ENCODE measurements at regions not wholly inside any gene's neighbourhood (a gene's known extent, or its start where the extent isn't known, plus 50 kb on each side); places are given as distances from the start of the nearest gene placed in this dataset.
A peak's percentile ranks its signal among the peaks of the same experiment; 100 is the strongest.
"Not testable (repeated sequence)": the region's sequence is repeated elsewhere in the genome, so short reads cannot be mapped to it uniquely, and the experiment has no call there.

DNA sequence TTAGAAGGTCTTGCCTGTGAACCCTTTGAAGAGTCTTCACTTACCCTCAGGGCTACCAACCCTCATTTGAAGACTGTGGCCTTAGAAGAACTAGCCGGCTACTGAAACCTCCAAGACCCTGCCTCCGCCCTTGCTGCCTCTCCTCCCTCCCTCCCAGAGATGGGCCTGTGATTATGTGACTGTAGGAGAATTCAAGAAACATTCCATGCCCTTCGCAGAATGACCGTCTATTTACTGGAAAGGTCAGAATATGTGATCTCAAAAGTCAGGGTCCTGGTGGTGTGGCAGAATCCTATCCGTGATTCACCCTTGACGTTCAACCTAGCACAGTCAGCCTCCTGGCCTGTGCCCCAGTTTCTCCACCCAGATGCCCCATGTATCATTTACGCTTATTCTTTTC lies 109.6 kb downstream of the CTNND1 start:
- no peak for DNase-seq (ENCODE audit: low read depth in 2 of 2)

- DNase-seq (ENCODE audit: low read depth in 2 of 2), result no peak
Observed at GRCh38 chr11:57873196-57873911, 111.8 kb downstream of the CTNND1 start.

- no peak for DNase-seq (ENCODE audit: low read depth in 2 of 2)
Observed at GRCh38 chr11:57874981-57875380, 113.4 kb downstream of the CTNND1 start.

DNA sequence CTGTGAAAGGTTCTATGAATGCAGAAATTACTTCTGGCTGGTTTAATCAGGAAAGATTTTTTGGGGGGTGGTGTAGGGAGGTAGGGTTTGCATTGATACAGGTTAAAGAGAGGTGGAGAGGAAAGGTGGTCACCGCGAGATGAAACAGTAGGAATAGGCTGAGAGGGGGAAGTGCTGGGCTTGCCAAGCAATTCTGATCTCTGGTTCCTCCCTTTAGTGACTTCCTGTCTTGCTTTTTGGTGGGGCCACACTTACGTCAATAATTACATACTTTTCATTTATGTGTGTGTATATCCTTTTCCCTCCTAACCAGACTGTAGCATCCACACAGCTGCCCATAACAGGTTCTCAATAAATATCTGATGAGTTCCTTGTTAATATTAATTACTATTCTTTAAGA lies 120.0 kb downstream of the CTNND1 start:
- no peak for DNase-seq (ENCODE audit: low read depth in 2 of 2)

DNA sequence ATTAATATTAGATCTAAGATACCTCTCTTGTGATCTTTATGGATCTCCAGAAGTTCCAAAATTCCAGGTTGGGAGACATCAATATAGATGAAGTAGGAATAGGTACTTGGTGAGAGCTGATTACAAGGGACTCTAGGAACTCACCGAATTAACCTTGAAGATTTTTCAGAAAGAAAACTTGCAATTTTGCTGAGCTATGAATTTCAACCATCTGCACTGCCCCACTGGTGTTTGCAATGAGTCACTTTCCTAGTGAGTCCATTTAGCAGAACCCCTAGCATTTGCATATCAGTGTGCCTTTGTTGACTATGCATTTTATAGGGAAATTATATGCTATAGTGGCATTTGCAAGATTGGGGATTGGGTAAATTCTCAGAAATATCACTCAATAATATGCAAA lies 122.0 kb downstream of the CTNND1 start:
- no peak for DNase-seq (ENCODE audit: low read depth in 2 of 2)

- DNase-seq (ENCODE audit: low read depth in 2 of 2), result no peak
Observed at GRCh38 chr11:57885298-57886050, 123.9 kb downstream of the CTNND1 start.

DNA sequence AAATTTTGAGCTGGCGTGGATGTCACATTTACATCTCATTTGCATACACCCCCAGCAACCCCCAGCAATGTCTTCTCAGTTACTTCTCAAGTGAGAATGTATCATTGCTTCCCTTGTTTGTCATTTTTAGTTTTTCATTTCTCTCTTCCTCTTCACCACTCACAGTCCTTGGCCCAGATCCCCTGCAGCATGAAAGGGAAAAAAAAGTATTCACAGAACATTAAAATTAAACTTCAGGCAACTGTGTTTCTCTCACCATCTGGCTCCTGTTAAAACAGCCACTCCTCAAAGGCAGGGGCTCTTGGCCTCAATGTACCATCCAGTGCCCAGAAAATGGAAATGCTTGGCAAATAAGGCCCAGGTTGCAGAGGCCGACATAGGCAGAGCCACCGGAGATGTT lies 126.8 kb downstream of the CTNND1 start:
- DNase-seq (ENCODE audit: low read depth in 2 of 2), result no peak

DNA sequence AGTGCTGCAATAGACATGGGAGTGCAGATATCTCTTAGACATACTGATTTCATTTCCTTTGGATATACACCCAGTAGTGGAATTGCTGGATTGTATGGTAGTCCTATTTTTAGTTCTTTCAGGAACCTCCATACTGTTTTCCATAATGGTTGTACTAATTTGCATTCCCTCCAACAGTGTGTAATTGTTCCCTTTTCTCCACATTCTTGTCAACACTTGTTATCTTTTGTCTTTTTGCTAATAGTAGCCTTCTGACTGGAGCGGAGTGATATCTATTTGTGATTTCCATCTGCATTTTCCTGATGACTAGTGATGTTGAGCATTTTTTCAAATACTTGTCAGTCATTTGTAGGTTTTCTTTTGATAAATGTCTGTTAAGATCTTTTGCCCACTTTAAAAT lies 128.9 kb downstream of the CTNND1 start:
- DNase-seq (ENCODE audit: low read depth in 2 of 2), result no peak

GRCh38 chr11:57893200-57893599 lies 130.5 kb upstream of the OR9Q1 start:
- not testable (repeated sequence) for DNase-seq (ENCODE audit: low read depth in 2 of 2)

- DNase-seq (ENCODE audit: low read depth in 2 of 2), result no peak
Observed at GRCh38 chr11:57896361-57897145, 127.1 kb upstream of the OR9Q1 start.

- no peak for DNase-seq (ENCODE audit: low read depth in 2 of 2)
Observed at GRCh38 chr11:57899378-57899777, 124.3 kb upstream of the OR9Q1 start.

DNA sequence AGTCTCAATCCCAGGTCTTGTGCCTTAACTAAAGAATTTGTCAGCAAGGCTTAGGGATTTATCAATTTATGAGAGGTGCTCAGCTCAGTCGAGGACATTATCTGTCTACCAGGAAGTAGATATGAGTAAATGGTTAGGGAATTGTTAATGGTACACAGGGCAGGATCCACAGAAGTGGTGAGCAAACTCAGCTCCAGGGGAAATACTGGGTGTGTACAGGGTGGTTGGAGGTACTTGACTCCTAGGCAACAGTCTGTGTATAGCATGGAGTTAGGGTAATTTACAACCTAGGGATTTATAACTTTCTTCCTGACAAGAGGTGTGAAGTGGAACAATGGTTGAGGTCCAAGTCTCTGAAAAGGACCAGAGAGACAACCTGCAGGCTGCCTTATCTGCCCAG lies 123.4 kb upstream of the OR9Q1 start:
- DNase-seq (ENCODE audit: low read depth in 2 of 2), result no peak

GRCh38 chr11:57901278-57901677 lies 122.4 kb upstream of the OR9Q1 start:
- no peak for DNase-seq (ENCODE audit: low read depth in 2 of 2)

GRCh38 chr11:57901756-57902155 lies 121.9 kb upstream of the OR9Q1 start:
- DNase-seq (ENCODE audit: low read depth in 2 of 2), result no peak

DNA sequence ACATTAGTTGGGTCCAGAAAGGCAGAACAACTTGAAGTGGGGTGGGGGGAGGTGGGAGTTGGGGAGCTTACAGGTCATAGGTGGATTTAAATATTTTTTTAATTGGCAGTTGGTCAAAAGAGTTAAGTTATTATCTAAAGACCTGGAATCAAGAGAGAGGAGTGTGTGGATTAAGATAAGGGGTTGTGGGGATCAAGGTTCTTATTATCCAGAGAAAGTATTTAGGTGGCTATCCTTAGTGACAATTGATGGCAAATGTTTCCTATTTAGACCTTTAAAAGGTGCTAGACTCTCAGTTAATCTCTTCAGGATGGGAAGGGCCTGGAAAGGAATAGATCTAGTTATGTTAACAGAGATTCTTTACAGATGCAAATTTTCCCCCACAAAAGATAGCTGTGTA lies 120.7 kb upstream of the OR9Q1 start:
- DNase-seq (ENCODE audit: low read depth in 2 of 2), result no peak

DNA sequence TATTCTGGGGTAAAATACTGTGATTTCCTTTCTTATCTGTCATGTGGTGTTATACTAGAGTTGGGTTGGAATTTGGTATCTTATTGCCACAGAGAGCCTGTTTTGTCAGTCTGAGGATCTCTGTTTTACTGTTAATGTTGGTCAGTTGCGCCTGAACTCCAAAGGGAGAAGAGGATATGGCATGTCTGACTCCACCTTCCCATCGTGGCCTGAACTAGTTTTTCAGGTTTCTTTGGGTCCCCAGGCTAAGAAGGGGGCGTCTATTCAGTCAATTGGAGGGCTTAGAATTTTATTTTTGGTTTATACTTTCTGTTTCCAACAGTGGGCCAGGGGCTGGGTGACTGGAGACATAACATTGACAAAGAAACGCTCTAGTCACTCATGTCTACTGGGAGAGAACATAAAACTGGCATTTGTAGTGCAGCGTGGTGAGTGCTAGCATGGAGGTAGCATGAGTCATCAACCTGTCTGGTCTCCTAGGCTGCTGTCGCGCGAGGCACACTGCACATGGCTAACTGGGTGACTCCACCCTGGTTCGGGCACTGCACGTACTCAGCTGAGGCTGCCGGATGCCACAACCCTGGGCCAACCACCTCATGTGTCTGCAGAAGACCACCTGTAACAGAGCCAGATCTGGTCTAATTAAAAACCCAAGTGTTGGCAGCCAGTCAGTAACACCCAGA lies 120.1 kb upstream of the OR9Q1 start:
- DNase-seq (ENCODE audit: low read depth in 2 of 2), result peak; percentile 2 to 14

DNA sequence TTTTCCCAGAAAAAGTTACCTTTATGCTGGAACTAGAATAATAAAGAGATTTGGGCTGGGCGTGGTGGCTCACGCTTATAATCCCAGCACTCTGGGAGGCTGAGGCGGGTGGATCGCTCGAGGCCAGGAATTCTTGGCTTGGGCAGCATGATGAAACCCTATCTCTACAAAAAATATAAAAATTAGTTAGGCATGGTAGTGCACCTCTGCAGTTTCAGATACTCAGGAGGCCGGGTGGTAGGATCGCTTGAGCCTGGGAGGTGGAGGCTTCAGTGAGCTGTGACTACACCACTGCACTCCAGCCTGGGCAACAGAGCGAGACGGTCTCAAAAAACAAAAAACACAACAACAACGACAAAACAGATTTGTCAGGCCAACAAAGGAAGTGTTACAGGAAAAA lies 119.3 kb upstream of the OR9Q1 start:
- DNase-seq (ENCODE audit: low read depth in 2 of 2), result no peak

DNA sequence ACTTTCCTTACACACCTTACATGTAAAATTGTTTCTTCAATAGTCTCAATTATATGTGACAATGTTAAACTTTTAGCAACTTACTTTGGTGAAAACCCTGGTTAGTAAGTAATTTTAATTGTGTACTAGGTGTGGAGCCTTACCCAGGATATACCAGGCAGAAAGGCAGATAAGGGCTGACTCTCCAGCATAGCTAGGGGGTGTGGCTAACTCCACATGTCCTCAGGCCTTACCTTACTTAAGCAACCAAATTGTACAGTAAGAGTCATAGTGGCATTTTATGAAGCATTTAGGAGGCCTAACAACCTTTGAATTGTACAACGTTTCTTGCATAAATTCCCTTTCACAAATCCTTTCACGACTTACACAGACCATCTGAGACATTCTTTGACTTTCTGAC lies 118.2 kb upstream of the OR9Q1 start:
- no peak for DNase-seq (ENCODE audit: low read depth in 2 of 2)

- not testable (repeated sequence) for DNase-seq (ENCODE audit: low read depth in 2 of 2)
Observed at GRCh38 chr11:57908399-57908798, 115.3 kb upstream of the OR9Q1 start.

- DNase-seq (ENCODE audit: low read depth in 2 of 2), result not testable (repeated sequence)
Observed at GRCh38 chr11:57911522-57911921, 112.2 kb upstream of the OR9Q1 start.

DNA sequence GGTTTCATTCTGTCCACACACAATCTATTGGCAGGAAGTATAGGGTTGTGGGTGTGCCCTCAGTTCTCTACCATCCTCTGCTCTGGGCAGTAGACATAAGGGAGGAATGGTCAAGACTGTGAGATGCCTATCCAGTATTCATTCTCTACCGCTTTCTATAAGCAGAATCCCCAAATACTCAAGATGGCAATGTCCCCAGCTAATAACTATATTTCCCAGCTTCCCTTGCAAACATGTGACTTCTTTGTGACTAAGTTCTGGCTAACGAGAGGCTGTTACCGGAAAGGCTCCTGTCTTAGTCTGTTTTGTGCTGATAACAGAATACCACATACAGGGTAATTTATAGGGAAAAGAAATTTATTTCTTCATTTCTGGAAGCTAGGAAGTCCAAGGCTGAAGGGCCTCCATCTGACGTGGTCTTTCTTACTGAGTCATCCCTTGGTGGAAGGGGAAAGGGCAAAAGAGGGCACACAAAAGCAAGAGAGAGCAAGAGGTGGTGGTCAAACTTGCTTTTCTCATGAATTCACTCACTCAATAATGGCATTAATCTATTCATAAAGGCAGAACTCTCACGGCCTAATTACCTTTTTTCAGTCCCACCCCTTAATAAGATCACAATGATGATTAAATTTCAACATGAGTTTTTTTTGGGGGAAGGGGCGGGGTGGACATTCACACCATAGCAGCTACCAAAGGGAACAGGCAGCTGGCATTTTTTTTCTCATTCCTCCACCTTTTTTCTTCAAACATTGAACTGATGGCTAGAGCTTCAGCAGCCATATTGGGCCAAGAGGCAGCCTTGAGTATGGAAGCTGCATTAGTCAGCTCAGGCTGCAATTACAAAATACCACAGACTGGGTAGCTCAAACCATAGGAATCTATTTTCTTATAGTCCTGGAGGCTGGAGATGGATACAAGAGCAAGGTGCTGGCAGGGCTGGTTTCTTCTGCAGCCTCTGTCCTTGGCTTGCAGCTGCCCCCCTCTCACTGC lies 109.7 kb upstream of the OR9Q1 start:
- no peak for DNase-seq (ENCODE audit: low read depth in 2 of 2)

Data from stimulated activated CD8-positive, alpha-beta memory T cell treated with anti-CD3 and anti-CD28 coated beads, Interleukin-15, amount 100 ng/mL, for 4 hours (primary cell).